HG03025 (cell line): ENCODE measurements at regions not wholly inside any gene's neighbourhood (a gene's known extent, or its start where the extent isn't known, plus 50 kb on each side); places are given as distances from the start of the nearest gene placed in this dataset.
"Not testable (repeated sequence)": the region's sequence is repeated elsewhere in the genome, so short reads cannot be mapped to it uniquely, and the experiment has no call there.

Experiments
- ATAC-seq: cut with Tn5 transposase; IDR thresholded peaks from one replicate; pipeline ENCODE4 v1.9.1; 2021; ENCODE audit warnings: mild to moderate bottlenecking, moderate library complexity; ENCODE audit not compliant: unreplicated experiment, low FRiP score

DNA sequence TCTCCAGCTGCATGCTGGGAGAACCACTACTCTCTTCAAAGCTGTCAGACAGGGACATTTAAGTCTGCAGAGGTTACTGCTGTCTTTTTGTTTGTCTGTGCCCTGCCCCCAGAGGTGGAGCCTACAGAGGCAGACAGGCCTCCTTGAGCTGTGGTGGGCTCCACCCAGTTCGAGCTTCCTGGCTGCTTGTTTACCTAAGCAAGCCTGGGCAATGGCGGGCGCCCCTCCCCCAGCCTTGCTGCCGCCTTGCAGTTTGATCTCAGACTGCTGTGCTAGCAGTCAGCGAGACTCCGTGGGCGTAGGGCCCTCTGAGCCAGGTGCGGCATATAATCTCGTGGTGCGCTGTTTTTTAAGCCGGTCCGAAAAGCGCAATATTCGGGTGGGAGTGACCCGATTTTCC lies 215.0 kb downstream of the STIM2 start:
- ATAC-seq: not testable (repeated sequence)

DNA sequence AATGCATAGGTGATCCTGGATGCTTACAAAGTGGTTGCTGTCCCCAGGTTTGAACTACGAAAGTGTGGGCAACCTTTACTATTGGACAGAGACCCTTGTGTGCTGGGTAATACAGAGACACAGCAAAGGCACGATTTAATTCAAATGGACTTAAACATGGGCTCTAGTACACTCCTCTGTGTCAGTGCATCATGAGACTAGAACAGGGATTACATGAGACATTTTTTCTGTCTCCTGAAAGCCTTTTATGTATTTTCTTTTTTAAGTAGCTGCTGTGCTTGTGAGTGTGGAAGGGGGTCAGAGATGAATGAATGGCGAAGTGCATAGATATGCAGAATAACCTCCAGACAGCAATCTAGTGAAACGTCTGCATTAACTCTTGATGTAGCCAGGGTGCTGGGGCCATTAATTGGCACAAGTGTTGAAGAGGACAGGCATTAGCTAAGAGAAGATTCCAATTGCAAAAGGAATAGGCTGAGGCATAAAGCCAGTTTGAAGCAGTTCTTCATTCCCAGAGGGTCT lies 218.4 kb downstream of the STIM2 start:
- ATAC-seq: no peak

GRCh38 chr4:27081675-27082586 lies 221.3 kb downstream of the STIM2 start:
- ATAC-seq: no peak

GRCh38 chr4:27082776-27083175 lies 222.1 kb downstream of the STIM2 start:
- ATAC-seq: no peak

DNA sequence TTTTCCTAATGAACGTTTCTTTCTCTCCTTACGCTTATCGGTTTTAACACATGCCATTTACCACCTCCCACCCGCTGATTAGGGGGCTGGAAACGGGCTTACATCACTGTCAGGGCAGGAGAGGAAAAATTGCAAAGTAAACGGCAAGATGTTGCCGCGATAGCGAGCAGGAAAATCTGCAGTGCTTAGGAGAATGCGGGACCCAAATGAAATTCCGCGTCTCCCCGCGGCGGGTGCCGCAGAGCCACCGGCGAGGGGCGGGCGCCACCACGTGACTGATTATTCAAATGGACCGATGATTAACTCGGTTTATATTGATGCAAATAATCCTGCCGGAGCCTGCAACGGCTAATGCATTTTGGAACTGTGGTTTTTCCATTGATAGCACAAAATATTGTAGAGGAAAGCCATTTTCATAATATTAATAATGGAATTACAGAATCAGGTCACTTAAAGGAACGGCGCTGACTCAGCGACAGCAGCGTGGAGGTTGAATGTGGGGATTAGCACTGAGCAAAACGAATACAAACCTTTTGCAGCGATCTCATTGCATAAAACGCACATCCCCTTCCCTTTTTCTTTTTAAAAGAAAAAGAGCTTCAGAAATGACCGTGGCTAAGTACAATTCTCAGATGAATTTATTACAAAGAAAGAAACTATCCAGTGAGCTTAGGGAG lies 224.2 kb downstream of the STIM2 start:
- no peak for ATAC-seq

- no peak for ATAC-seq
Measured at GRCh38 chr4:27085396-27085795, 224.8 kb downstream of the STIM2 start.

DNA sequence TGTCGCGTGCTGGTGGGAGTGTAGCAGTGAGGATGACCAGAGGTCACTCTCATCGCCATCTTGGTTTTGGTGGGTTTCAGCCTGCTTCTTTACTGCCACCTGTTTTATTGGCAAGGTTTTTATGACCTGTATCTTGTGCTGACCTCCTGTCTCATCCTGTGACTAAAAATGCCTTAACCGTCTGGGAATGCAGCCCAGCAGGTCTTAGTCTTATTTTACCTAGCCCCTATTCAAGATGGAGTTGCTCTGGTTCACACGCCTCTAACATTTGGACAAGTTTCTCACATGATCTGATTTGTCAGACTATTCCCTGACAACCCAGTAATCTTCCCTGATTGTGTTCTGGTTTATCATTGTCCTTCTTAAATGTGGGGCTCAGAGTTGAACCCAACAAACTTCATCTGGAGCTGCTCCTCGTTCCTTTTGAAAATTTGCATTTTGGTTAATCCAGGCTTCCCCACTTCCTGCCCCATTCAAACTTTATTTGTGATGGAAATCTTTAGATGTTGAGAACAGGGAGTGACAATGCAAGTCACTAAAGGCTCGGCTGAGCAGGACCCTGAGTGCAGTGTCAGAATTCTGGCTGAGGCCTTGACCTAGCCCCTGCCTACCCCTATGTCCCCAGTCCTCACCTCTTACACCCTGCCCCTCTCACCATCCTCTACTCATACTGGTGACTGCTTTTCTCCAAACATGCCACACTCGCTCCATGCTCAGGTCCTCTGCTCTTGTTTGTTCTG lies 226.8 kb downstream of the STIM2 start:
- no peak for ATAC-seq

GRCh38 chr4:27088491-27088890 lies 227.8 kb downstream of the STIM2 start:
- no peak for ATAC-seq

DNA sequence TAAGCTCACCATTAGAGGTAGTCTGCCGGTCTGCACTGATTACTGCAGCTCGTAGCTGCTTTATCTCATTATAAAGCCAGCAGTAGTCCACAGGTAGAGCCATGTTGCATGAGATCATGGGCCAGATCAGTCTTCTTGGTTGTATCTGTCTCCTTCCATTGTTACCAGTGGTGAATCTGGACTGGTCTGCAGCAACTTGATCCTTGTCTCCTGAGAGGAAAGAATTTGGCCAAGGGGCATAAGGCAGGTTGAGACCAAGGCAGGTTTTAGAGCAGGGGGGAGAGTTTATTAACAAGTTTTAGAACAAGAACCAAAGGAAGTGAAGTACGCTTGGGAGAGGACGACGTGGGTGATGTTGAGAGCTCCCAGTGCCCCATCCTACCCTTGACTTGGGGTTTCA lies 228.5 kb downstream of the STIM2 start:
- ATAC-seq: no peak

DNA sequence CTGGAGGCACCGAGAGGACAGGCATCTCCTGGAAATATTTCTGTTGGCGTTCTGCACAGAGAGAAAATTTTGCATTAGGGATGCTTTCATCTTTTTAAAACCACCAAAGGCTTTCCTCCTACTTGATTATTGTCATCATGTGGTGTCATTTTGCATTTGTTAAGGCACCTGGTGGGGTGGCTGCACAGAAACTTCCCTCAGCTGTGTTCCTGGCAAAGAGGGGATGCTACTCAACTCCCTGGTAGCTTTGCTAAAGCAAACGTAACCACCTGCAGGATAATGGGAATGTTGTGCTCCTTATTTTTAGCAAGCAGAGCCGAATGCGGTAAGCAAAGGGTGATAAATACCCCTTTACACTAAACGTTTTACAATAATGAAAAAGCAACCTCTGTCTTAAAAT lies 229.8 kb downstream of the STIM2 start:
- ATAC-seq: no peak

DNA sequence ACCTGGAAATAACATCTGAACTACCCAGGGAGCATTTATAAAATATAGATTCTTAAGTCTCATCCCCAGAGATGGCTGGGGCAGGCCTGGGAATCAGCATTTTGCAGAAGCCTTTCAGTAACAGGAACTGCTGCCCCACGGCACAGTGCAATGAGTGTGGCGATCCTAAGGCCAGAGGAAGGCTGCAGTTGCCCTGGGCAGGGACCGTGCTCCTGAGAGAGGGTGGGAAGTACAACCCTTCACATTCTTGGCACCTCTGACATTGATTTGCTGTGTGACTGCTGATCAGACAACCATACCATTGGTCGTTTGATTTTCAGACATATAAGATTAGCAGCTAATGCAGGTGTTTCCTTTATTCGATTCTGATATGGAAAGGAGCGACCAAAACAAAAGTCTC lies 233.6 kb downstream of the STIM2 start:
- no peak for ATAC-seq

GRCh38 chr4:27094783-27095182 lies 234.1 kb downstream of the STIM2 start:
- no peak for ATAC-seq

DNA sequence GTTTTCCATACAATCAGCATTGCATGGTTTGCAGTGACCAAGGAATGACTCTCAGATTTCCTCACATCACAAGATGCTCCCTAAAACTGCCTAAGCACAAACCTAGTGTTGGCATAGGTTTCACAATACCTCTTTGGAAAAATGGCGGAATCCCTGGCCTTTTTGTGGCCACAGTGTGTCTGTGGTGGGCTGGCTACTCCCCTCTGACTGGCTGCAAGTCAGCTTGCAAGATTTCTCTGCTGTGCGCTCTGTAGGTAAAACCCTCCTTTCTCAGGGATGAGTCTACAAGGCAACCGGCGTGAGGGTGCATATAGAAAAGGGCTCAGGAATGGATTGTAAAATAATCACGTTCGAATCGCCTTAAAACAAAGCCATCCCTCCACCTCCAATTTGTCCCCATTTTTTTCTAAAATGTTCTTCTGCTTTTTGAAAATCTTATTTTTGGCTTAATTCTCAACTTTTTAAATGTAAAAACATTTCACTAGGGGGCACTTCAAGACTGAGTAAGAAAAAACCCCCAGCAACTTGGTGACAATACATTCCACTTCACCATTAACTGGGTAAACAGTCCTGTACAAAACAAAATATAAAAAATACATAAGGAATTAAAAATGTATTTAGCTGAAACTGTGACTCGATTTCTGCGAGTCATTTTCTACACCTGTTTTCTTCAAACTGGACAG lies 235.6 kb downstream of the STIM2 start:
- no peak for ATAC-seq

DNA sequence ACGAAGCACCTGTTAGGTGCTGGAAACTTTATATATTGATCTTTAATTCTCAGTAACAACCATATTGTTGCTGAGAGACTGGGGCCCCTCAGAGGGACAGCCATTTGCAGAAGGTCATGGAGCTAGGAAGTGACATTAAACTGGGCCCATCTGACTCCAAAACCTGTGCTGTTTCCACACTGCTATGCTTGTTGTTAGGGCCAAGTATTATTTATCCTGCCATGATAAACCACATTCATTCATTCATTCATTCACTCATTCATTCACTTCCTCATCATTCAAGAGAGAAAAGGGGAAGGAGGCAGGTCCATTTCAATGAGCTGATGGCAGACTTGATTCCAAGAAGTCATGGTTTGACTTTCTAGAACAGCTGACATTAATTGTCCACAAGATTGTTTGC lies 237.4 kb downstream of the STIM2 start:
- ATAC-seq: no peak

GRCh38 chr4:27100713-27101112 lies 240.1 kb downstream of the STIM2 start:
- no peak for ATAC-seq

- ATAC-seq: no peak
Measured at GRCh38 chr4:27101126-27101525, 240.5 kb downstream of the STIM2 start.

- no peak for ATAC-seq
Measured at GRCh38 chr4:27101561-27101960, 240.9 kb downstream of the STIM2 start.

DNA sequence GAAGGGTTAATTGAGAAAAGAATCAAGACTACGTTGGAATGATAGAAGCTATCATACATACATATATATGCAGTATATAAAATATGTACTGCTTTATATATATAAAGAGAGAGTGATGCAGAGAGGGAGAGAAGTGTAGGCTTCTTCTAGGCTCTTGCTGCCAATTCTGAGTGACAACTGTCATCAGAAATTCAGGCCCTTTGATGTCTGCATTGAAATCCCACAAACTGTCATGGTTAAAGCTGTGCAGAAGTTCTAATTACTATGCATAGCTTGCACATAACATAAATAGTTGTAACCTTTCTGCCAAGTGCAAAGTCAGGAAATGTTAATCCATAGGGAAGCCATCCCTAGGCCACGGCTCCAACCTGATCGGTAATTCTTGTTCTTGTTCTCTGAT lies 251.0 kb downstream of the STIM2 start:
- ATAC-seq: no peak

DNA sequence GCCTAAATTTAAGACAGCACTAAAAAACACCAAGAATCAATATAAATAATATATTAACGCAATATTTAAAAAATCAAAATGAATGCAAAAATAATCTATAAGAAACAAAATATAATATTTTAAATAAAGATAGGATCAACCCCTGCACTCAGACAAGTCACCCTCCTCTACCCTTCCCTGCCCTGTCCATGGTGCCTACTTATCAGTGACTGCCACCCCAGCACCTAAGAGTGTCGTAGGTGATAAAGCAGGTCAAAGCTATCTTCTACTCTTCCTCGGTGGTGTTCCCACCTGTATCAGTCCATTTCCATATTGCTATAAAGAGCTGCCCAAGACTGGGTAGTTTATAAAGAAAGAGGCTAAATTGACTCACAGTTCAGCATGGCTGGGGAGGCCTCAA lies 251.9 kb downstream of the STIM2 start:
- ATAC-seq: no peak

DNA sequence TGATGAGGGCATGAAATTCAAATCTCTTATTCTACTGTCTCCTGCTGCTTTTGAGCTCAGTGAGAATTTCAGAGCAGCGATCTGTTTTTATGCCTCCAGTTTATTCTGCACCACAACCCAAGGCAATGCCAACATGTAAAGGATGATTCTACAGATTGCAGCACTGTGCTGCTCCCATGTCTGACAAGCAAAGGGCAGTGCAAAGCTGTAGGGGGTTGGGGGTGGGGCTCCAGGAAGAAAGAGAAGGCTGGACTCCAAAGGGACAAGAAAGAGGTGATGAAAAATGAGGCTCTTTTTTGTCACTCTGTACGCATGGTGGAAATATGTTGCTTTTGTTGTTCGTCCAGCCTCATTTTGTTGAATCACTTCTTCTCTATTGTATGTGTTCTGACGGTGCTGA lies 254.6 kb downstream of the STIM2 start:
- ATAC-seq: no peak
